Subcutaneous abdominal adipose tissue (tissue), 5 donors: ENCODE measurements at regions not wholly inside any gene's neighbourhood (a gene's known extent, or its start where the extent isn't known, plus 50 kb on each side); places are given as distances from the start of the nearest gene placed in this dataset.
"Not testable (repeated sequence)": the region's sequence is repeated elsewhere in the genome, so short reads cannot be mapped to it uniquely, and the experiment has no call there.

ENCODE experiments used
- H3K27ac ChIP-seq: one replicate; pipeline ENCODE4 v1.7.0; 2013; ENCODE audit warnings: low read depth, mild to moderate bottlenecking, inconsistent platforms, low read length, moderate library complexity
- H3K27me3 ChIP-seq, 5 donors: one replicate each; pipeline ENCODE4 v1.7.0; 2013; ENCODE audit warnings: low read length in 5 of 5, inconsistent platforms in 1 of 5; ENCODE audit not compliant: control insufficient read depth in 5 of 5, insufficient read depth in 4 of 5
- H3K36me3 ChIP-seq, 5 donors: one replicate each; pipeline ENCODE4 v1.7.0; 2013; ENCODE audit warnings: low read length in 5 of 5; ENCODE audit not compliant: control insufficient read depth in 5 of 5, insufficient read depth in 5 of 5
- H3K4me1 ChIP-seq, 5 donors: one replicate each; pipeline ENCODE4 v1.7.0; 2013; ENCODE audit warnings: low read length in 5 of 5, mild to moderate bottlenecking in 3 of 5, moderate library complexity in 1 of 5; ENCODE audit not compliant: control insufficient read depth in 5 of 5, insufficient read depth in 5 of 5
- H3K4me3 ChIP-seq, 5 donors: one replicate each; pipeline ENCODE4 v1.7.0; 2013; ENCODE audit warnings: low read length in 5 of 5, low read depth in 1 of 5
- H3K9ac ChIP-seq, 5 donors: one replicate each; pipeline ENCODE4 v1.7.0; 2013; ENCODE audit warnings: low read length in 5 of 5, mild to moderate bottlenecking in 4 of 5, moderate library complexity in 3 of 5
- H3K9me3 ChIP-seq, 5 donors: one replicate each; pipeline ENCODE4 v1.7.0; 2013; ENCODE audit warnings: low read length in 5 of 5; ENCODE audit not compliant: control insufficient read depth in 5 of 5
- donor health status: healthy.
- donor health status: healthy.
- donor health status: healthy.
- donor health status: healthy.
- donor health status: healthy.

- Histone ChIP-seq H3K9ac (no peak overlapping the region), H3K9me3 (peaks cover 0 to 2% (median 0%) of the 10 kb centered on the region in 5 donors), H3K27ac (no peak overlapping the region), H3K4me1 (no peaks in the 10 kb centered on the region), H3K27me3 (no peaks in the 10 kb centered on the region), H3K4me3 (no peak overlapping the region), H3K36me3 (no peaks in the 10 kb centered on the region)
Observed at GRCh38 chr5:30450153-30450552, 743.3 kb upstream of the CDH6 start.

- no peak overlapping the region for H3K27ac ChIP-seq
- no peak overlapping the region for H3K9ac ChIP-seq
- H3K27me3 ChIP-seq: no peaks in the 10 kb centered on the region
- no peak overlapping the region for H3K4me3 ChIP-seq
- H3K4me1 ChIP-seq: no peaks in the 10 kb centered on the region
- H3K36me3 ChIP-seq: no peaks in the 10 kb centered on the region
- H3K9me3 ChIP-seq: peaks cover 0 to 2% (median 0%) of the 10 kb centered on the region in 5 donors
Observed at GRCh38 chr5:30447431-30447830, 746.1 kb upstream of the CDH6 start.

GRCh38 chr5:30446456-30446855, 747.0 kb upstream of the CDH6 start:
- H3K36me3 ChIP-seq: no peaks in the 10 kb centered on the region

GRCh38 chr5:30438785-30439184, 754.7 kb upstream of the CDH6 start:
- Histone ChIP-seq H3K27me3 (no peaks in the 10 kb centered on the region), H3K4me3 (no peak overlapping the region), H3K9ac (no peak overlapping the region)

More at GRCh38 chr5:30446456-30446855, 747.0 kb upstream of the CDH6 start:
- Histone ChIP-seq H3K9ac (no peak overlapping the region), H3K27ac (no peak overlapping the region), H3K27me3 (no peaks in the 10 kb centered on the region), H3K4me1 (no peaks in the 10 kb centered on the region), H3K9me3 (peaks cover 0 to 2% (median 0%) of the 10 kb centered on the region in 5 donors), H3K4me3 (no peak overlapping the region)

DNA sequence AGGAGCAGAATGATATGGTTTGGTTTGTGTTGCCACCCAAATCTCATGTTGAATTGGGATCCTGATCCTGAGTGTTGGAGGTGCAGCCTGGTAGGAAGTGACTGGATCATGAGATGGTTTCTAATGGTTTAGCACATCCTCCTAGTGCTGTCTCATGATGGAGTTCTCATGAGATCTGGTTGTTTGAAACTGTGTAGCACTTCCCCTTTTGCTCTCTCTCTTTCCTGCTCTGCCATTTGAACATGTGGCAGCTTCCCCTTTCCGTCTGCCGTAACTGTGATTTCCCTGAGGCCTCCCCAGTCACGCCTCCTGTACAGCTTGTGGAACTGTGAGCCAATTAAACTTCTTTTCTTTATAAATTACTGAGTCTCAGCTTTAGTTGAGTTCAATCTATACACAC, 756.8 kb upstream of the CDH6 start:
- Histone ChIP-seq H3K36me3 (no peaks in the 10 kb centered on the region), H3K4me1 (no peaks in the 10 kb centered on the region), H3K9me3 (peaks cover 0 to 16% (median 11%) of the 10 kb centered on the region in 5 donors), H3K9ac (no peak overlapping the region), H3K4me3 (no peak overlapping the region), H3K27me3 (no peaks in the 10 kb centered on the region), H3K27ac (no peak overlapping the region)

More at GRCh38 chr5:30438785-30439184, 754.7 kb upstream of the CDH6 start:
- Histone ChIP-seq H3K9me3 (peaks cover 0 to 16% (median 11%) of the 10 kb centered on the region in 5 donors), H3K4me1 (no peaks in the 10 kb centered on the region), H3K36me3 (no peaks in the 10 kb centered on the region), H3K27ac (no peak overlapping the region)

- not testable (repeated sequence) for H3K9ac ChIP-seq, H3K4me3 ChIP-seq, H3K4me1 ChIP-seq, H3K9me3 ChIP-seq, H3K27ac ChIP-seq, H3K27me3 ChIP-seq, H3K36me3 ChIP-seq
Observed at GRCh38 chr5:30428866-30429407, 764.5 kb upstream of the CDH6 start.

GRCh38 chr5:30414078-30414477, 779.4 kb upstream of the CDH6 start:
- no peak overlapping the region for H3K4me3 ChIP-seq
- H3K27ac ChIP-seq: no peak overlapping the region
- no peak overlapping the region for H3K9ac ChIP-seq
- H3K36me3 ChIP-seq: no peaks in the 10 kb centered on the region
- no peaks in the 10 kb centered on the region for H3K27me3 ChIP-seq
- no peaks in the 10 kb centered on the region for H3K9me3 ChIP-seq
- no peaks in the 10 kb centered on the region for H3K4me1 ChIP-seq

DNA sequence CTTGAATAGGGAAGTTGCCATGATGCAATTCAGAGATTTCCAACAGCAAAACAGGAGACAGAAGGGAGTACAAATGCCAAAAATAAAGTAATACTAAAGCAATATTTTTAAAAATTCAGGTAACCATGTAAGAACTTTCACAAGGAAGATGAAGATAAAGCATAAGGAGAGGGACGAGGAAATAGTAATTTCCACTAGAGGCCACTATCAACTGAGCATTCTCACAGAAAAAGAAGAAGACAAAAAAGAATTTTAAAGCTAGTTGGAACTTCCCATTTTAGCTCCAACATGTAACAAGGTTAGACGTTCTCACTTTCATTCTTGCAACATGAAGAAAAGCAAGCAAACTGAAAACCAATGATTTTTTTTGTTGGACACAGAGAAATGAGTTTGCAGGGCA, 779.9 kb upstream of the CDH6 start:
- Histone ChIP-seq H3K9ac (no peak overlapping the region), H3K4me3 (no peak overlapping the region), H3K27me3 (no peaks in the 10 kb centered on the region), H3K36me3 (no peaks in the 10 kb centered on the region), H3K9me3 (no peaks in the 10 kb centered on the region), H3K27ac (no peak overlapping the region), H3K4me1 (no peaks in the 10 kb centered on the region)

GRCh38 chr5:30405821-30406220, 787.7 kb upstream of the CDH6 start:
- H3K27me3 ChIP-seq: no peaks in the 10 kb centered on the region
- no peak overlapping the region for H3K4me3 ChIP-seq
- no peaks in the 10 kb centered on the region for H3K9me3 ChIP-seq
- H3K4me1 ChIP-seq: no peaks in the 10 kb centered on the region
- H3K27ac ChIP-seq: no peak overlapping the region
- no peak overlapping the region for H3K9ac ChIP-seq
- H3K36me3 ChIP-seq: no peaks in the 10 kb centered on the region

GRCh38 chr5:30401479-30402058, 791.9 kb upstream of the CDH6 start:
- H3K4me1 ChIP-seq: no peaks in the 10 kb centered on the region
- H3K27ac ChIP-seq: no peak overlapping the region
- H3K4me3 ChIP-seq: no peak overlapping the region
- H3K36me3 ChIP-seq: no peaks in the 10 kb centered on the region
- H3K27me3 ChIP-seq: no peaks in the 10 kb centered on the region
- no peak overlapping the region for H3K9ac ChIP-seq
- H3K9me3 ChIP-seq: no peaks in the 10 kb centered on the region
